ENCODE measurements at regions not wholly inside any gene's neighbourhood (a gene's known extent, or its start where the extent isn't known, plus 50 kb on each side); places are given as distances from the start of the nearest gene placed in this dataset.
"Not testable (repeated sequence)": the region's sequence is repeated elsewhere in the genome, so short reads cannot be mapped to it uniquely, and the experiment has no call there.

GRCh38 chr20:53658322-53658721, 64.7 kb upstream of the ZNF217 start:
- no peak for DNase-seq

GRCh38 chr20:53657732-53658131, 64.1 kb upstream of the ZNF217 start:
- DNase-seq = no peak

- DNase-seq = no peak
Observed at GRCh38 chr20:53657279-53657678, 63.6 kb upstream of the ZNF217 start.

- DNase-seq = no peak
Observed at GRCh38 chr20:53656293-53657202, 62.9 kb upstream of the ZNF217 start.

- DNase-seq = no peak
Observed at GRCh38 chr20:53655625-53656292, 62.1 kb upstream of the ZNF217 start.

- no peak for DNase-seq
Observed at GRCh38 chr20:53654932-53655624, 61.4 kb upstream of the ZNF217 start.

GRCh38 chr20:53654521-53654920, 60.9 kb upstream of the ZNF217 start:
- DNase-seq = not testable (repeated sequence)

- DNase-seq = no peak
Observed at GRCh38 chr20:53652859-53653517, 59.3 kb upstream of the ZNF217 start.

GRCh38 chr20:53652090-53652858, 58.6 kb upstream of the ZNF217 start:
- no peak for DNase-seq

GRCh38 chr20:53649493-53649892, 55.9 kb upstream of the ZNF217 start:
- DNase-seq = not testable (repeated sequence)

GRCh38 chr20:53647286-53647821, 53.7 kb upstream of the ZNF217 start:
- DNase-seq = no peak

GRCh38 chr20:53646550-53646949, 52.9 kb upstream of the ZNF217 start:
- no peak for DNase-seq

GRCh38 chr20:53645582-53645897, 51.9 kb upstream of the ZNF217 start:
- DNase-seq = no peak

- not testable (repeated sequence) for DNase-seq
Observed at GRCh38 chr20:53644108-53644507, 50.5 kb upstream of the ZNF217 start.

Measured in DMS79 treated with DMSO at 0.1 percent for 48 hours (cell line).